GM18508 (cell line): ENCODE measurements at regions not wholly inside any gene's neighbourhood (a gene's known extent, or its start where the extent isn't known, plus 50 kb on each side); places are given as distances from the start of the nearest gene placed in this dataset.
"Not testable (repeated sequence)": the region's sequence is repeated elsewhere in the genome, so short reads cannot be mapped to it uniquely, and the experiment has no call there.

ENCODE experiments used
- ATAC-seq: cut with Tn5 transposase; IDR thresholded peaks from one replicate; pipeline ENCODE4 v1.9.1; 2021; ENCODE audit warnings: moderate number of reproducible peaks; ENCODE audit not compliant: insufficient read depth, unreplicated experiment

- ATAC-seq: peak; percentile 81
These were observed 181.4 kb upstream of the TUBA3C start for GRCh38 chr13:19362946-19363510.

DNA sequence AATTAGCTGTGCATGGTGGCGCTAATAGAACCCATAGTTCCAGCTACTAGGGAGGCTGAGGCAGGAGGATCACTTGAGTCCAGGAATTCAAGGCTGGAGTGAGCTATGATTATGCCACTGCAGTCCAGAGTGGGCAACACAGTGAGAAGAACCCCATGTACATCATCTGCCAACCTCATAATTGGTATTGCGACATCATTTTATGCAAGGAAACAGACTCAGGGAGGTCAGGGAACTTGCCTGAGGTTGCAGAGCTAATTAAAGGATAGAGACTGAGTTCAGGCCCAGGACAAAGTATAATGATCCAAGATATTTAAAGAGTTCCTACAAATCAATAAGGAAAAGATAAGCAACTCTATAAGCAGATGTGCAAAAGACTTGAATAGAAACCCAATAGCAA lies 178.1 kb upstream of the TUBA3C start:
- ATAC-seq: not testable (repeated sequence)

DNA sequence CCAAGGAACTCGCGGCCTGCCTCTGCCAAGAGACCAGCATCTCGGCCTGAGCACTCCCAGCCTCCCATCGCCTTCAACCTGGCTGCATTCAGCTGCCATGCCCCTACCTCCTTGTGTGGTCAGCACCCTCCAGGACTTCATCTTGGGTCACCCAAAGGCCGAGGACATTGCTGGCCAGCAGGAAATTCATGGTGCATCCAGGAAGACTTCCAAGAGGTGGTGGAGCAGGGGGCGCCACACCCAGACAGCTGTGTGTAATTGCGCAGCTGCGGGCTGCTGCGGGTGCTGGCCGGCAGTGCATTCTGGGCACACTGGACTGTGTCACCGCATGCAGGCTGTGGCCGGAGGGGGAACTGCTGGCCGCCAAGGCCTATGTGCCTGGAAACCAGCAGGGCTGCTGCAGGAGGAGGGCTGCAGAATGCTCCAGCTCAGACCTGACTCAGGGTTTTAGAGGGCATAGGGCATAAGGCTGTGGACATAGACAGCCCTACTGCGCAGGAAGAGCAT lies 164.3 kb upstream of the TUBA3C start:
- no peak for ATAC-seq

DNA sequence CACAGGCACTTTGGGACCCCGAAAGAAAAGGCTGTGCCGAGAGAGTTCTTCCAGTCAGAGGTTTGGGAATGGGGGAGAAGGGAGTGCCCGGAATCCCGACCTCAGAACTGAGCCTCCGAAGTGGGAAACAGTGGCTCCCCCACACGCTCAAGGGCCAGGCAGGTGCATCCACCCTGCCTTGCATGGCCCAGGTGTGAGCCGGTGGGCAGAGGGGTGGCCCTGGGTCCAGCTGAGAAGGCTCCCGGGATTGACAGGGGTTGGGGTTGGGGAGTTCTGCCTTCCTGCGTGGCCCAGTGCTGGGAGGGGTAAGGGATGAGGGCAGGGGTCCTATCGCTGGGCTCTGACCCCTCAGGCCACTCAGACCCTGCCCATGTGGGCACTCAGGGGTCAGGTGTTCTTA lies 163.5 kb upstream of the TUBA3C start:
- peak; percentile 13 for ATAC-seq

DNA sequence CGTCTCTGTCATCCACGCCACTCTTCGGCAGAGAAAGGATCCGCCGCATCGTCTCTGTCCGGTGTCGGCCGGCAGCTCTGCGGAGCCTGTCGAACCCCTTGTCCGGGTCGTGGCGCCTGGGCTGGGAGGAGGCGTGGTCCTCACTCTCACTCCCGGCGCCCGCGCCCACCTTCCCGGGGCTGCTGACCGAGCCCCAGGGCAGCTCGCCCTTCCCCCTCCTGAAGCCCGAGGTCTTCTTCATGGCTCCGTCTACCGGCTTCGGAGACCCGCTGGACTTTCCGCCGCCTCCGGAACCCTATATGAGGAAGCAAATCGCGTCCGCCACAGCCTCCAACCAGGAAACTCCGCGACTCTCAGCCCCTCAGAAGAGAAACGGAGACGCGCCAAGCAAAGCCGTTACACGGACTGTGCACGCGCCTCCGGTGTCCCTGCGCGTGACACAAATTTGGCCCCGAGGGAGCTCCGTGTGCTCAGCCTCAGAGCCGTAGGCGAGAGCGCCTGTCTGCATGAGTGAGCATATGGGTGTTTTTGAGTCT lies 163.0 kb upstream of the TUBA3C start:
- ATAC-seq: peak; percentile 75

- no peak for ATAC-seq
These were observed 150.8 kb upstream of the TUBA3C start for GRCh38 chr13:19332378-19332777.

DNA sequence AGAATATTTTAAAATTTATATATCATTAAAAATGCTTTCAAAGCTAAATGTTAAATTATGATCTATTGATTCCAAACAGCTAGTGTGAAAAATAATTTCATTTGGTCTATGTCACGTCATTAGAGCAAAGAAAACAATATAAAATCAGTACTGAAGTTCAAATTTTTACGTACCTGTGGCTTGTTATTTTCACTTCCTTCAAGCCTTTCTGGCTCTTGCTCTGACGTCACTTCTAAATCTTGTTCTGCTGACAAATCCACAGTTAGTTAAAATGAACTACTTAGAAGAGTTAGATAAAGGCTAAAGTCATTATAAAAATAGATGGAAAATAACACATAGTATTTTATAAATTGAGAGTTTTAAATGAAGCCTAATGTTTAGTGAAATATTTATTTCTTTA lies 147.7 kb upstream of the TUBA3C start:
- ATAC-seq: no peak

DNA sequence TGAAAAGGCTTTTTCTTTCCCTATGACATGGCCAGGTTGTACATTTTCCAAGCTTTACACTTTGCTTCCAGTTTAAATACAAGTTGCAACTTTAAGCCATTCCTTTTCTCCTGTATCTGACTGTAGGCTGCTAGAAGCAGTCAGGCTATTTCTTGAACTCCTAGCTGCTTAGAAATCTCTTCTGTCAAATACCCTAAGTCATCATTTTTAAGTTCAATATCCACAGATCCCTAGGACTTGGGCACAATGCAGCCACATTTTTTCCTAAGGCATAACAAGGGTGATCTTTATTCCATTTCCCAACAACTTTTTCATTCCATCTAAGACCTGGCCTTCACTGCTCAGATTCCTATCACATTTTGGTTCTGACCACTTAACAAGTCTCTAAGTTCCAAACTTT lies 142.7 kb upstream of the TUBA3C start:
- no peak for ATAC-seq

- ATAC-seq: no peak
These were observed 139.6 kb upstream of the TUBA3C start for GRCh38 chr13:19321222-19321621.

- ATAC-seq: no peak
These were observed 123.8 kb upstream of the TUBA3C start for GRCh38 chr13:19305434-19305833.

GRCh38 chr13:19289180-19289579 lies 107.6 kb upstream of the TUBA3C start:
- ATAC-seq: no peak

GRCh38 chr13:19283836-19284235 lies 102.2 kb upstream of the TUBA3C start:
- ATAC-seq: no peak

GRCh38 chr13:19268331-19268730 lies 86.7 kb upstream of the TUBA3C start:
- no peak for ATAC-seq

DNA sequence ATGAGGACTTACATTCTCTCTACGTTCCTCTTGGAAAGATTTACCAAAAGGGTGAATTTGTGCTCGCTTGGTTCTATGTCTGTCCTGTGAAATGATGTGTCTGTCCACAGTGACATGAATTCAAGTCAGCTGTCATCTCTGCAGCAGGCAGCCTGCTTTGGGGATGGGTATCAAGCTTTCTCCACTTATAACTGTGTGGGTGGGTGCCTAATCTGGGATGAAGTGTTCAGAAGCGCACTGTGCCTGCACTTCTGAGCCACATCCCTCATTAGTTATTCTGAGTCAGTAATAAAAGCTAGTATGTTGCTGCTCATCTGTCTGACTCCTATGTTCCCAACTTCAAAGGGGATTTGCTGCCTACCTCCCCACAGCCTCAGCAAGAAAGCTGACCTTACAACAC lies 86.1 kb upstream of the TUBA3C start:
- no peak for ATAC-seq

DNA sequence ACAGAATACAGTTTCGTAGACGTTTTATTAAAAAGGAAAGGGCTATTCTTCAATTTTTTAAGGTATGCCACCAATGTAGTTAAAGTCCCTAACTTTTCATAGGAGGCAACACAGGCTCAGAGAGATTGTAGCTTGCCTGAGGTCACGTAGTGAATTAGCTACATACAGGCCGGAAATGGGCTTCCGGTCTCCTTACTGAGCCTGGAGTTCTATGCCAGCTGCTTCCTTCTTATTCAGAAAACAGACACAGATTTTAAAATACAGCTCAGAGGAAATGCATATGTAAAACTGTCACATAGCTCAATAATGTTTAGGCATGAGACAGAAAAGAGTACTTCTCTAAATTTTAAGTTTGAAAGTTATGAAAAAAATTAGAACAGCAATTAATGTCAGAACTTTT lies 85.4 kb upstream of the TUBA3C start:
- no peak for ATAC-seq

DNA sequence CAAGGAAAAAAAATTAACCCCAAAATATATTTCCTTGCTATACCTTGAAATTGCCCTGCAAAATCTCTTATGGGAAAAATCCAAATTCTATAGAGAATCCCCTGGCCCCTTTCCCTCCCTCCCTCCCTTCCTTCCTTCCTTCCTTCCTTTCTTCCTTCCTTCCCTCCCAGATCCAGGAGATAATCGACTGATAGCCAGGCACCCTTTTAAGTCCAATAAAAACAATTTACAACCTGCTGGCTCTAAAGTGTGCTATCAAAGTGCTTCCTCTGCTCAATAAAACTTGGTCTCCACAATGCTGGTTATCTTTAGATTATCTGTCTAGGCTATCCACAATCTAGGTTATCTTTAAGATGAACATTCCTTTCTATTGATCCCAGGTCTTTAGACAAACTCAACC lies 83.1 kb upstream of the TUBA3C start:
- no peak for ATAC-seq

GRCh38 chr13:19252381-19252780 lies 70.8 kb upstream of the TUBA3C start:
- ATAC-seq: no peak

DNA sequence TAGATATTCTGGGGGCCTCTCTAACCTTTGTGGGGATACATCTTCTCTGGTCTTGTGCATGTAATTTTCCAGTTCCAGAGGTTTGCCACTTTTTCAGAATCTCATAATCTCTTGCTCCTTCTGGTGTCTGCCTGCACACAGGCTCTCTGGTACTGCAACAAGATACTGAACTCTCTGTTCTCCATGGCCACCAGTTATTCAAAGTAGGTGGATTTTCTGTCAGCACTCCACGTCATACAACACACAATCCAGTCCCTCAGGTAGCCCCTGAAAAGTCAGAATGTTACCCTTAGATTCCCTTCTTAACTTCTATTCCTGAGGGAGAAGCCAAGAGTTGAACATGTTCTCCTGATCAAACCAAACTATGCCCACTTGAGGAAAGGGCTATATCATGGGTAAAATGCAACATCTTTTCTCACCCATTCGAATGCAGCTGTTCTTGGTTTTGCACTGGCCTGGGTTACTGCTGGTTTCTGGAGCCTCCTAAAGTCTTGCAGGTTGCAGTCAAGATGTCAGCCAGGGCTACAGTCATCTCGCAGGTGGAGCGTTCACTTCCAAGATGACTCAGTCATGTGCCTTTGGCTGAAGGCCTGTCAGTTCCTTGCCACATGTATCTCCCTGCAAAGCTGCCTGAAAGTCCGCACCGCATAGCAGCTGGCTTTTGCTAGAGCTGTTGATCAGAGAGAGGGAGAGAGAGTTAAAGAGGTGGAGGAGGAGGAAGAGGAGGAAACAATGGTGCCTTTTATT lies 57.7 kb upstream of the TUBA3C start:
- no peak for ATAC-seq
